ENCODE measurements at regions not wholly inside any gene's neighbourhood (a gene's known extent, or its start where the extent isn't known, plus 50 kb on each side); places are given as distances from the start of the nearest gene placed in this dataset.
"Not testable (repeated sequence)": the region's sequence is repeated elsewhere in the genome, so short reads cannot be mapped to it uniquely, and the experiment has no call there.

DNA sequence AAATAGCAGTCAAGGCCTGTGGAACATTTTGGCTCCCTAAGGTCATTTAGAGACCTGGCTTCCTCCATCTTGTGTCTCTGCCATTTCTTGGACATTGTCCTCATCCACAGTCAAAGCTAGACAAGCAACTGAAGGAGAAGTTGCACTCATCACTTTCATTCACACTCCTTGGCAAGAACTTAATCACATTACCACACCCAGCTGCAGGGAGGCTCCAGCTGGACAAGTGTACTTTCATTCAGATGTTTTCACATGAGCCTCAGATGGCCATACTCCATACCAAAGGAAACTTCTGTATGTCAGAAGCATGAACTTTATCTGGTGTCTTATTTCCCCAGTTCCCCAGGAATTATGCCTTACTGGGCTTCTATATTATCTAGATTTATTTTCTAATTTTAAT is 537.4 kb downstream of the TMEM135 start:
- H3K36me3 Mint-ChIP-seq, result no peaks in the 10 kb centered on the region
- Histone ChIP-seq H3K27me3 (ENCODE audit: insufficient read depth, low read length, poor library complexity, severe bottlenecking) (no peaks in the 10 kb centered on the region), H3K36me3 (ENCODE audit: insufficient read depth, low read length) (no peaks in the 10 kb centered on the region), H3K4me3 (ENCODE audit: low read length) (no peak overlapping the region), H3K4me1 (ENCODE audit: insufficient read depth, low read length) (no peaks in the 10 kb centered on the region), H3K9me3 (ENCODE audit: low read length) (no peaks in the 10 kb centered on the region), H3K27ac (ENCODE audit: low read depth, low read length) (no peak overlapping the region)
- H3K4me1 Mint-ChIP-seq, result no peaks in the 10 kb centered on the region
- POLR2A ChIA-PET, result no interaction called here
- H3K27ac Mint-ChIP-seq, result no peak overlapping the region
- peaks cover 0 to 9% (median 0%) of the 10 kb centered on the region in 5 donors for H3K9me3 Mint-ChIP-seq
- CTCF ChIA-PET, result no interaction called here
- no peak for DNase-seq
- no peak overlapping the region for H3K4me3 Mint-ChIP-seq
- H3K27me3 Mint-ChIP-seq, result no peaks in the 10 kb centered on the region

DNA sequence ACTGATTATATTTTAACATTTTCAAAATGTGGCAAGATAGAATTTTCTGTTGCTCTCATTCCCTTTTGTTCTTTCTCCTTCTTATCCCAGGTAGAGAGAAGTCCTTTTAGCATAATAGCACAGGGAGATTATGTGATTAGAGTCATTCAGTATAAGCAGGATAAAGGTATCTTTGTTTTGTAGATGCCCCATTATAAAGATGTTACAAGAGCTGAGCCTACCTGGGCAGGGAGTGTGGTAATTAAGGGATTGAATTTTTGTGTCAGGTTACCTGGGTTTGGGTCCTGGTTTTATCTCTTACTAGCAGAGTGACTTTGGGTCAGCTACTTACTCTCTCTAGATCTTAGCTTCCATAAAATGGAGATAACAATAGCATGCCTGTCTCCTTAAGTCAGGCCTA is 536.5 kb downstream of the TMEM135 start:
- H3K4me3 ChIP-seq (ENCODE audit: low read length), result no peak overlapping the region
- Mint-ChIP-seq H3K4me1 (no peaks in the 10 kb centered on the region), H3K27me3 (no peaks in the 10 kb centered on the region), H3K4me3 (no peak overlapping the region), H3K9me3 (peaks cover 0 to 9% (median 0%) of the 10 kb centered on the region in 5 donors), H3K36me3 (no peaks in the 10 kb centered on the region), H3K27ac (no peak overlapping the region)
- ChIA-PET POLR2A (no interaction called here), CTCF (no interaction called here)
- DNase-seq, result no peak
- no peaks in the 10 kb centered on the region for H3K9me3 ChIP-seq (ENCODE audit: low read length)
- no peaks in the 10 kb centered on the region for H3K4me1 ChIP-seq (ENCODE audit: insufficient read depth, low read length)
- H3K27ac ChIP-seq (ENCODE audit: low read depth, low read length), result no peak overlapping the region
- H3K36me3 ChIP-seq (ENCODE audit: insufficient read depth, low read length), result no peaks in the 10 kb centered on the region
- no peaks in the 10 kb centered on the region for H3K27me3 ChIP-seq (ENCODE audit: insufficient read depth, low read length, poor library complexity, severe bottlenecking)

DNA sequence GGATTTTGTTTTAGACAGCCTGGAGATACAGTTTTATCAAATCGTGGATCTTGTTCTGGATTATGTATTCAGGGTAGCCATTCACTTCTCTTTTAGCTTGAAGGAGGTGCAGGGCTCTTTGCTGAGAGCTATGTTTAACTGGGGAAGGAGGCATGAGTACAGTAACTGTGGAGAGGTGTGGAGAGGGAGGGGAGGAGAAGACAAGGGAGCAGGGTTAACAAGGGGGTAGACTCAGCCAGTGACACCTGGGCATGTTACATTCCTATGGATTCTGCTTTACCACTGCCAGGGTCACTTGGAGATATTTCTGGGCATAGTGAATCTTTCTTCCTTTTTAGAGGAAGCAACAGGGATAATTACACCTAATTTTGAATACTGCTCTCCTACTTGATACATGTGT is 536.0 kb downstream of the TMEM135 start:
- POLR2A ChIA-PET, result no interaction called here
- H3K27me3 ChIP-seq (ENCODE audit: insufficient read depth, low read length, poor library complexity, severe bottlenecking), result no peaks in the 10 kb centered on the region
- Mint-ChIP-seq H3K9me3 (peaks cover 0 to 9% (median 0%) of the 10 kb centered on the region in 5 donors), H3K27ac (no peak overlapping the region), H3K4me3 (no peak overlapping the region), H3K36me3 (no peaks in the 10 kb centered on the region), H3K27me3 (no peaks in the 10 kb centered on the region), H3K4me1 (no peaks in the 10 kb centered on the region)
- H3K4me3 ChIP-seq (ENCODE audit: low read length), result no peak overlapping the region
- H3K36me3 ChIP-seq (ENCODE audit: insufficient read depth, low read length), result no peaks in the 10 kb centered on the region
- DNase-seq, result no peak
- H3K9me3 ChIP-seq (ENCODE audit: low read length), result no peaks in the 10 kb centered on the region
- CTCF ChIA-PET, result no interaction called here
- no peak overlapping the region for H3K27ac ChIP-seq (ENCODE audit: low read depth, low read length)
- no peaks in the 10 kb centered on the region for H3K4me1 ChIP-seq (ENCODE audit: insufficient read depth, low read length)

DNA sequence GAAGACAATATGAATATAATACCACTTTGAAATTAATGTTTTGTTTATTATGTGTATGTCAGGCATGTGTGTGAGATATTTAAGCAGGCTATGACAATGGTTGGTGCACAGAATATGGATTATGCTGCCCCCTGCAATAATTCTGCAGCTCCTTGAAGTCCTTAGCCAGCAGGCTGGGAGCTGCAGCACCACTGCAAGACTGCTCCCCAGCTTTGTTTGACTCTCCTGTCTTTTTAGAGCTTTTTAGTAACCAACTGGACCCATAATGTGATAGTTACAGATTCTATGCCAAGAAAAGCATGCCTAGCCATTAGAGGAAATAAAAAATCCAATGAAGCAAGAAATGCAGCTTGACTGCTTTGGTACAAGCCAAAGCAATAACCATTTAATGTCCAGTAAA is 535.1 kb downstream of the TMEM135 start:
- ChIA-PET POLR2A (no interaction called here), CTCF (no interaction called here)
- Histone ChIP-seq H3K27ac (ENCODE audit: low read depth, low read length) (no peak overlapping the region), H3K4me1 (ENCODE audit: insufficient read depth, low read length) (no peaks in the 10 kb centered on the region), H3K27me3 (ENCODE audit: insufficient read depth, low read length, poor library complexity, severe bottlenecking) (no peaks in the 10 kb centered on the region), H3K4me3 (ENCODE audit: low read length) (no peak overlapping the region), H3K36me3 (ENCODE audit: insufficient read depth, low read length) (no peaks in the 10 kb centered on the region), H3K9me3 (ENCODE audit: low read length) (no peaks in the 10 kb centered on the region)
- Mint-ChIP-seq H3K27ac (no peak overlapping the region), H3K4me1 (no peaks in the 10 kb centered on the region), H3K27me3 (no peaks in the 10 kb centered on the region), H3K36me3 (no peaks in the 10 kb centered on the region), H3K4me3 (no peak overlapping the region), H3K9me3 (peaks cover 0 to 12% (median 0%) of the 10 kb centered on the region in 5 donors)
- DNase-seq, result no peak

DNA sequence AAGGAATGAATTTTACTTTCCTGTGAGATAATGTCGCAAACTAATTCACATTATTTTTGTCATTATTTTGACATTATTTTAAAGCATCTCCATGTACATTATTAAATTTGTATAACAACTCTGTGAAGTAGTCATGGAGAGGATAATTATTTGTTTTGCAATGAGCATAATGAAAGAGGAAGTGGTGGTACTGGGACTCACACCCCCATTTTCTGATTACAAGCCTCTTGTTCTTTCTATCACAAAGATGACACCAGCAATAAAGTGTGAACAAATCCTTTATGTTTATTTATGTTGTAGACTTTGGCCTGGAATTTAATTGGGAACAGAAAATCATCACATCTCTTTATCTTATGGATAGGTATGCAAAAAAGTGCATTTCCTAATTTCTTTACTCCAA is 522.6 kb downstream of the TMEM135 start:
- CTCF ChIA-PET, result no interaction called here
- Histone ChIP-seq H3K27ac (ENCODE audit: low read depth, low read length) (no peak overlapping the region), H3K36me3 (ENCODE audit: insufficient read depth, low read length) (no peaks in the 10 kb centered on the region), H3K9me3 (ENCODE audit: low read length) (no peaks in the 10 kb centered on the region), H3K4me3 (ENCODE audit: low read length) (no peak overlapping the region), H3K27me3 (ENCODE audit: insufficient read depth, low read length, poor library complexity, severe bottlenecking) (no peaks in the 10 kb centered on the region), H3K4me1 (ENCODE audit: insufficient read depth, low read length) (no peaks in the 10 kb centered on the region)
- H3K4me3 Mint-ChIP-seq, result no peak overlapping the region
- peaks cover 0 to 6% (median 3%) of the 10 kb centered on the region in 5 donors for H3K9me3 Mint-ChIP-seq
- no peak for DNase-seq
- no peaks in the 10 kb centered on the region for H3K36me3 Mint-ChIP-seq
- H3K4me1 Mint-ChIP-seq, result no peaks in the 10 kb centered on the region
- POLR2A ChIA-PET, result no interaction called here
- no peak overlapping the region for H3K27ac Mint-ChIP-seq
- H3K27me3 Mint-ChIP-seq, result no peaks in the 10 kb centered on the region

GRCh38 chr11:87559852-87560251 is 522.1 kb downstream of the TMEM135 start:
- H3K9me3 Mint-ChIP-seq; DNase-seq; H3K9me3 ChIP-seq (ENCODE audit: low read length); H3K27me3 ChIP-seq (ENCODE audit: insufficient read depth, low read length, poor library complexity, severe bottlenecking); H3K27ac Mint-ChIP-seq; H3K27ac ChIP-seq (ENCODE audit: low read depth, low read length); H3K4me1 ChIP-seq (ENCODE audit: insufficient read depth, low read length); H3K36me3 ChIP-seq (ENCODE audit: insufficient read depth, low read length); CTCF ChIA-PET; H3K4me3 ChIP-seq (ENCODE audit: low read length); H3K4me3 Mint-ChIP-seq; H3K36me3 Mint-ChIP-seq; H3K4me1 Mint-ChIP-seq; H3K27me3 Mint-ChIP-seq; POLR2A ChIA-PET: not testable (repeated sequence)

GRCh38 chr11:87555101-87555500 is 517.4 kb downstream of the TMEM135 start:
- H3K4me1 ChIP-seq (ENCODE audit: insufficient read depth, low read length), result no peaks in the 10 kb centered on the region
- peaks cover 0 to 9% (median 6%) of the 10 kb centered on the region in 5 donors for H3K9me3 Mint-ChIP-seq
- POLR2A ChIA-PET, result no interaction called here
- no peak overlapping the region for H3K27ac Mint-ChIP-seq
- CTCF ChIA-PET, result no interaction called here
- no peaks in the 10 kb centered on the region for H3K36me3 ChIP-seq (ENCODE audit: insufficient read depth, low read length)
- no peaks in the 10 kb centered on the region for H3K27me3 Mint-ChIP-seq
- H3K4me3 ChIP-seq (ENCODE audit: low read length), result no peak overlapping the region
- H3K27ac ChIP-seq (ENCODE audit: low read depth, low read length), result no peak overlapping the region
- no peak for DNase-seq
- H3K36me3 Mint-ChIP-seq, result no peaks in the 10 kb centered on the region
- no peaks in the 10 kb centered on the region for H3K4me1 Mint-ChIP-seq
- no peaks in the 10 kb centered on the region for H3K9me3 ChIP-seq (ENCODE audit: low read length)
- no peak overlapping the region for H3K4me3 Mint-ChIP-seq
- no peaks in the 10 kb centered on the region for H3K27me3 ChIP-seq (ENCODE audit: insufficient read depth, low read length, poor library complexity, severe bottlenecking)

DNA sequence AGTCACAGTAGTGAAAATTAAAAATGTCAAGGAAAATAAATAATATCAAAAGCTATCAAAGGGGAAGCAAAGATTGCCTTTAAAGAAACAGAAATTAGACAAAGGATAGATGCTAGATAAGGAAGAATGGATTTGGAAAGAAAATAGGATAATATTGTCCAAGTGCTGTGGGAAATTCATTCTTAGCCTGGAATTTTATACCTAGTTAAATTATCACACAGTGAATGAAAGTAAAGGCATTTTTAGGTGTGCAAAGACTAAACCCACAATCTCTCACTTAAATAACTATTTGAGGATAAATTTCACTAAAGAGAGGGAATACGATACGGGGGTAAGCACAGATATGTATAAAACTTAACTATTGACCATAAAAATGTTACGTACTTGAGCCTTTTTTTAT is 511.1 kb downstream of the TMEM135 start:
- H3K9me3 Mint-ChIP-seq, result peaks cover 10 to 23% (median 17%) of the 10 kb centered on the region in 5 donors
- ChIA-PET CTCF (no interaction called here), POLR2A (no interaction called here)
- DNase-seq, result no peak
- H3K27me3 Mint-ChIP-seq, result no peaks in the 10 kb centered on the region
- no peaks in the 10 kb centered on the region for H3K4me1 Mint-ChIP-seq
- no peaks in the 10 kb centered on the region for H3K27me3 ChIP-seq (ENCODE audit: insufficient read depth, low read length, poor library complexity, severe bottlenecking)
- no peak overlapping the region for H3K27ac ChIP-seq (ENCODE audit: low read depth, low read length)
- no peaks in the 10 kb centered on the region for H3K4me1 ChIP-seq (ENCODE audit: insufficient read depth, low read length)
- no peaks in the 10 kb centered on the region for H3K9me3 ChIP-seq (ENCODE audit: low read length)
- H3K36me3 ChIP-seq (ENCODE audit: insufficient read depth, low read length), result no peaks in the 10 kb centered on the region
- H3K4me3 ChIP-seq (ENCODE audit: low read length), result no peak overlapping the region
- H3K27ac Mint-ChIP-seq, result no peak overlapping the region
- no peak overlapping the region for H3K4me3 Mint-ChIP-seq
- H3K36me3 Mint-ChIP-seq, result no peaks in the 10 kb centered on the region

DNA sequence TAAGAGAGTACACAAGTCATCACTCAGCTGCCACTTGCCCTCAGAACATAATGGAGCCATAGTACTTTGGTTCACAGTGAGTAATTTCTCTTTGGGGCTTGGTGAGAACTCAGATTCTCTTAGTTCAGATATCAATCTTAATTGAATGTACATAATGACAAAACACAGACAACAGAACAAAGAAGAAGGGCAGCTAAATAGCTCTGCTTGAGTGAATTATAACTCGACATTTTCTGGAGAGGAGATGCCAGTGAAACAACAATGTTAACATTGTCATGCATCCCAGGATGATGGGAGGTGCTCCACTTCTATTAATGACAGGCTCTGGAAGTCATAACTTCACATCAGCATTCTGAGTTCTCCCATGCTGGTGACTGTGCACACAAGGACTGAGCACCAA is 508.1 kb downstream of the TMEM135 start:
- no peak for DNase-seq
- H3K27me3 ChIP-seq (ENCODE audit: insufficient read depth, low read length, poor library complexity, severe bottlenecking), result no peaks in the 10 kb centered on the region
- Mint-ChIP-seq H3K4me1 (no peaks in the 10 kb centered on the region), H3K4me3 (no peak overlapping the region), H3K9me3 (peaks cover 11 to 36% (median 25%) of the 10 kb centered on the region in 5 donors), H3K36me3 (no peaks in the 10 kb centered on the region), H3K27ac (no peak overlapping the region), H3K27me3 (no peaks in the 10 kb centered on the region)
- ChIA-PET CTCF (no interaction called here), POLR2A (no interaction called here)
- H3K27ac ChIP-seq (ENCODE audit: low read depth, low read length), result no peak overlapping the region
- H3K4me1 ChIP-seq (ENCODE audit: insufficient read depth, low read length), result no peaks in the 10 kb centered on the region
- no peak overlapping the region for H3K4me3 ChIP-seq (ENCODE audit: low read length)
- no peaks in the 10 kb centered on the region for H3K36me3 ChIP-seq (ENCODE audit: insufficient read depth, low read length)
- no peaks in the 10 kb centered on the region for H3K9me3 ChIP-seq (ENCODE audit: low read length)

Measured in CD8-positive, alpha-beta memory T cell (primary cell).